HK-2 (cell line): ENCODE measurements at regions not wholly inside any gene's neighbourhood (a gene's known extent, or its start where the extent isn't known, plus 50 kb on each side); places are given as distances from the start of the nearest gene placed in this dataset.
"Not testable (repeated sequence)": the region's sequence is repeated elsewhere in the genome, so short reads cannot be mapped to it uniquely, and the experiment has no call there.

Experiments used
- DNase-seq: peaks from one replicate; pipeline ENCODE4 v3.0.0-alpha.2; 2018; ENCODE audit not compliant: unreplicated experiment

GRCh38 chr1:178642282-178642681, 82.8 kb upstream of the RALGPS2 start:
- DNase-seq, result no peak

GRCh38 chr1:178643349-178643748, 81.7 kb upstream of the RALGPS2 start:
- DNase-seq, result no peak

GRCh38 chr1:178643831-178644230, 81.2 kb upstream of the RALGPS2 start:
- DNase-seq, result no peak

- DNase-seq, result no peak
Observed at GRCh38 chr1:178644308-178645120, 80.5 kb upstream of the RALGPS2 start.

- no peak for DNase-seq
Observed at GRCh38 chr1:178645157-178645807, 79.8 kb upstream of the RALGPS2 start.

- no peak for DNase-seq
Observed at GRCh38 chr1:178645808-178646200, 79.2 kb upstream of the RALGPS2 start.

GRCh38 chr1:178646821-178647220, 78.2 kb upstream of the RALGPS2 start:
- DNase-seq, result no peak

- no peak for DNase-seq
Observed at GRCh38 chr1:178648151-178648550, 76.9 kb upstream of the RALGPS2 start.

GRCh38 chr1:178649582-178650350, 75.3 kb upstream of the RALGPS2 start:
- no peak for DNase-seq

GRCh38 chr1:178650934-178651511, 74.0 kb upstream of the RALGPS2 start:
- no peak for DNase-seq

GRCh38 chr1:178651742-178652141, 73.3 kb upstream of the RALGPS2 start:
- DNase-seq, result no peak

GRCh38 chr1:178652506-178653490, 72.2 kb upstream of the RALGPS2 start:
- DNase-seq, result peak; percentile 15

- no peak for DNase-seq
Observed at GRCh38 chr1:178659789-178660208, 65.2 kb upstream of the RALGPS2 start.

GRCh38 chr1:178660461-178660860, 64.6 kb upstream of the RALGPS2 start:
- no peak for DNase-seq

GRCh38 chr1:178664278-178664677, 60.8 kb upstream of the RALGPS2 start:
- no peak for DNase-seq

- no peak for DNase-seq
Observed at GRCh38 chr1:178665579-178665978, 59.5 kb upstream of the RALGPS2 start.

GRCh38 chr1:178666891-178667290, 58.2 kb upstream of the RALGPS2 start:
- not testable (repeated sequence) for DNase-seq

GRCh38 chr1:178672434-178672833, 52.6 kb upstream of the RALGPS2 start:
- DNase-seq, result no peak

- not testable (repeated sequence) for DNase-seq
Observed at GRCh38 chr1:178674559-178674958, 50.5 kb upstream of the RALGPS2 start.
